ENCODE measurements at regions not wholly inside any gene's neighbourhood (a gene's known extent, or its start where the extent isn't known, plus 50 kb on each side); places are given as distances from the start of the nearest gene placed in this dataset.

DNA sequence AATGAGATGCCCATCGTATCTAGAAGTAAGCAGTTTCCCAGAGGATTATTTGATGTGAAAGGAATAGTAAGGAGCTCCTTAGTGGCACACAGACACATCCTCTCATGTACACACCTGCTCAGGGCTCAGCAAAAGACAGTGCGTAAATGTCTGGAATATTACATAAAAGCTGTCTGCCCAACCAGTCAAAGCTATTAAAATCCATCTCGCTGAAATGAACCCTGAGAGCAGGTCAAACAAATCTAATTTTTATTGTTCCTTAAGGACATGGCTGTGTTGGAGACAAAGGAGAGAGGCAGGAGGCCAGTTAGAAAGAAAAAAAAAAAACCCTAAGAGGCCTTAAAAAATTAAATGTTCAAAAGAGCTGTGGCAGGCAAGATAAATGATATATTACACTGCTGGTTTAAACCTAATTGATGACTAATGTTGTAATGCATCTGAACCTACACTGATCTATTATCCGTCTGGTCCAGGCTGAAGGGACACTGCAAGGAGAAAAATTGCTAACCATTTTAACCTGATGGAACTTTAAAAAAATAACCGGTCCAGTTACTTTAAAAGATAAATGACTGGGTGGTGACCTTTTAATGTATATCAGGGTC, 58.5 kb upstream of the FGGY start:
- TF ChIP-seq, protein P1, sequence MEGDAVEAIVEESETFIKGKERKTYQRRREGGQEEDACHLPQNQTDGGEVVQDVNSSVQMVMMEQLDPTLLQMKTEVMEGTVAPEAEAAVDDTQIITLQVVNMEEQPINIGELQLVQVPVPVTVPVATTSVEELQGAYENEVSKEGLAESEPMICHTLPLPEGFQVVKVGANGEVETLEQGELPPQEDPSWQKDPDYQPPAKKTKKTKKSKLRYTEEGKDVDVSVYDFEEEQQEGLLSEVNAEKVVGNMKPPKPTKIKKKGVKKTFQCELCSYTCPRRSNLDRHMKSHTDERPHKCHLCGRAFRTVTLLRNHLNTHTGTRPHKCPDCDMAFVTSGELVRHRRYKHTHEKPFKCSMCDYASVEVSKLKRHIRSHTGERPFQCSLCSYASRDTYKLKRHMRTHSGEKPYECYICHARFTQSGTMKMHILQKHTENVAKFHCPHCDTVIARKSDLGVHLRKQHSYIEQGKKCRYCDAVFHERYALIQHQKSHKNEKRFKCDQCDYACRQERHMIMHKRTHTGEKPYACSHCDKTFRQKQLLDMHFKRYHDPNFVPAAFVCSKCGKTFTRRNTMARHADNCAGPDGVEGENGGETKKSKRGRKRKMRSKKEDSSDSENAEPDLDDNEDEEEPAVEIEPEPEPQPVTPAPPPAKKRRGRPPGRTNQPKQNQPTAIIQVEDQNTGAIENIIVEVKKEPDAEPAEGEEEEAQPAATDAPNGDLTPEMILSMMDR (IDR thresholded peaks at IDR 0.05; ENCODE audit: insufficient read depth, low read length): no peak
- no peak for TF ChIP-seq POLR2AphosphoS5 (IDR thresholded peaks at IDR 0.05; ENCODE audit: low read depth)
- TF ChIP-seq GABPA (IDR thresholded peaks at IDR 0.05; ENCODE audit: low read depth): no peak
- TF ChIP-seq, protein P2, sequence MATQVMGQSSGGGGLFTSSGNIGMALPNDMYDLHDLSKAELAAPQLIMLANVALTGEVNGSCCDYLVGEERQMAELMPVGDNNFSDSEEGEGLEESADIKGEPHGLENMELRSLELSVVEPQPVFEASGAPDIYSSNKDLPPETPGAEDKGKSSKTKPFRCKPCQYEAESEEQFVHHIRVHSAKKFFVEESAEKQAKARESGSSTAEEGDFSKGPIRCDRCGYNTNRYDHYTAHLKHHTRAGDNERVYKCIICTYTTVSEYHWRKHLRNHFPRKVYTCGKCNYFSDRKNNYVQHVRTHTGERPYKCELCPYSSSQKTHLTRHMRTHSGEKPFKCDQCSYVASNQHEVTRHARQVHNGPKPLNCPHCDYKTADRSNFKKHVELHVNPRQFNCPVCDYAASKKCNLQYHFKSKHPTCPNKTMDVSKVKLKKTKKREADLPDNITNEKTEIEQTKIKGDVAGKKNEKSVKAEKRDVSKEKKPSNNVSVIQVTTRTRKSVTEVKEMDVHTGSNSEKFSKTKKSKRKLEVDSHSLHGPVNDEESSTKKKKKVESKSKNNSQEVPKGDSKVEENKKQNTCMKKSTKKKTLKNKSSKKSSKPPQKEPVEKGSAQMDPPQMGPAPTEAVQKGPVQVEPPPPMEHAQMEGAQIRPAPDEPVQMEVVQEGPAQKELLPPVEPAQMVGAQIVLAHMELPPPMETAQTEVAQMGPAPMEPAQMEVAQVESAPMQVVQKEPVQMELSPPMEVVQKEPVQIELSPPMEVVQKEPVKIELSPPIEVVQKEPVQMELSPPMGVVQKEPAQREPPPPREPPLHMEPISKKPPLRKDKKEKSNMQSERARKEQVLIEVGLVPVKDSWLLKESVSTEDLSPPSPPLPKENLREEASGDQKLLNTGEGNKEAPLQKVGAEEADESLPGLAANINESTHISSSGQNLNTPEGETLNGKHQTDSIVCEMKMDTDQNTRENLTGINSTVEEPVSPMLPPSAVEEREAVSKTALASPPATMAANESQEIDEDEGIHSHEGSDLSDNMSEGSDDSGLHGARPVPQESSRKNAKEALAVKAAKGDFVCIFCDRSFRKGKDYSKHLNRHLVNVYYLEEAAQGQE (IDR thresholded peaks at IDR 0.05; ENCODE audit: insufficient replicate concordance, low read depth): no peak

Measured in HL-60 (cell line).